Ectodermal cell (in vitro differentiated cells): ENCODE measurements at regions not wholly inside any gene's neighbourhood (a gene's known extent, or its start where the extent isn't known, plus 50 kb on each side); places are given as distances from the start of the nearest gene placed in this dataset.

ENCODE experiments used
- H3K27ac ChIP-seq: 2 replicates; pipeline ENCODE4 v1.7.0; 2013; ENCODE audit warnings: mild to moderate bottlenecking, low read depth, low read length; ENCODE audit not compliant: insufficient read depth, poor library complexity, severe bottlenecking
- H3K27me3 ChIP-seq: 2 replicates; pipeline ENCODE4 v1.7.0; 2013; ENCODE audit warnings: mild to moderate bottlenecking, low read length; ENCODE audit not compliant: insufficient read depth, control insufficient read depth, poor library complexity, severe bottlenecking
- H3K36me3 ChIP-seq: one replicate; pipeline ENCODE4 v1.7.0; 2013; ENCODE audit warnings: low read length; ENCODE audit not compliant: control insufficient read depth, insufficient read depth
- H3K4me1 ChIP-seq: one replicate; pipeline ENCODE4 v1.7.0; 2013; ENCODE audit warnings: low read length; ENCODE audit not compliant: control insufficient read depth, insufficient read depth
- H3K4me3 ChIP-seq: 2 replicates; pipeline ENCODE4 v1.7.0; 2013; ENCODE audit warnings: low read depth, low read length, control low read depth; ENCODE audit not compliant: insufficient read depth
- H3K9me3 ChIP-seq: 2 replicates; pipeline ENCODE4 v1.7.0; 2013; ENCODE audit warnings: mild to moderate bottlenecking, low read length, moderate library complexity; ENCODE audit not compliant: control insufficient read depth
- WGBS, 2 experiments: methylation state at CpG; one replicate each; pipeline ENCODE4 v1.1.7; 2013; ENCODE audit warnings: missing lambda C conversion rate in 2 of 2; 5-methylcytosine and 5-hydroxymethylcytosine counted together

DNA sequence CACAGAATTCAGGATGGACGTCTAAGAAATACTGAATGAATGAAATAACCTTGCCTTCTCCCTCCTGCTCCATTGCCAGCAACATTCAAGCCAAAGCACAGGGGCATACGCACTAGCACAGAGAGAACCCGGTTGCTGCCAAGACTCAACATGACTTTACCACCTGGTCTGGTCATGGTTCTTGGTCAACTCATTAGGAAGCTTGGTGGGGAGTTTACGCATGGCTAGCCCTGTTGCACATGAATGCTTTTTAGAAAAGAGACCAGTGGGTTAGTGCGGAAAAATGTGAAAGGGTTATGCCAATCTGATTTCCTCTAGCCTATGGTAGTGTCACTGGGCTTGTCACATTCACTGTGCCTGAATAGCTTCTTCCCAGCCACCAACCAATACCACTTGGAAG lies 187.6 kb upstream of the NEBL start:
- WGBS, 2 experiments = 95 to 97% methylated on average over 5 of the region's 5 CpGs
- no peaks in the 10 kb centered on the region for H3K4me1 ChIP-seq
- no peaks in the 10 kb centered on the region for H3K27me3 ChIP-seq
- no peaks in the 10 kb centered on the region for H3K9me3 ChIP-seq
- H3K4me3 ChIP-seq = no peak overlapping the region
- H3K27ac ChIP-seq = no peak overlapping the region
- H3K36me3 ChIP-seq = no peaks in the 10 kb centered on the region

DNA sequence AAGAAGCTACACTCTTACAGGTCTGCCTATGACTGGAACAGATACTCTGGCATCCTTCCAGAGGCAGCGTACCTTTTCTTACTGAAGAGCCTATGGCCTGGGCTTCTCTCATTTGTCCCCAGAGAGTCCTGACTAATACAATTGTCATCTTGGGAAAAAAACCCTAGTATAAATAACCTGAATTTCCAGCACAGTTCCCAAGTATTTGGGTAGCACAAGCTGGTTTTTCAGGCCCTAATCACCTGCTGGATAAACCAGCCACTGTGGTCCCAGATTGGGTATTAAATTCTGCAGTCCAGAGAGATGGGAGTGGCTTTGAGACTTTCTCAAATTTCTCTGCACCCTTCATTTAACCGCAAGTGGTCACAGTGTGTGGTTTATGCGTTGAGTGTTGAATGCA lies 186.8 kb upstream of the NEBL start:
- no peak overlapping the region for H3K4me3 ChIP-seq
- H3K27ac ChIP-seq = no peak overlapping the region
- WGBS, 2 experiments = 93 to 97% methylated on average over 2 to 3 of the region's 3 CpGs
- H3K9me3 ChIP-seq = no peaks in the 10 kb centered on the region
- H3K4me1 ChIP-seq = no peaks in the 10 kb centered on the region
- H3K27me3 ChIP-seq = no peaks in the 10 kb centered on the region
- no peaks in the 10 kb centered on the region for H3K36me3 ChIP-seq

DNA sequence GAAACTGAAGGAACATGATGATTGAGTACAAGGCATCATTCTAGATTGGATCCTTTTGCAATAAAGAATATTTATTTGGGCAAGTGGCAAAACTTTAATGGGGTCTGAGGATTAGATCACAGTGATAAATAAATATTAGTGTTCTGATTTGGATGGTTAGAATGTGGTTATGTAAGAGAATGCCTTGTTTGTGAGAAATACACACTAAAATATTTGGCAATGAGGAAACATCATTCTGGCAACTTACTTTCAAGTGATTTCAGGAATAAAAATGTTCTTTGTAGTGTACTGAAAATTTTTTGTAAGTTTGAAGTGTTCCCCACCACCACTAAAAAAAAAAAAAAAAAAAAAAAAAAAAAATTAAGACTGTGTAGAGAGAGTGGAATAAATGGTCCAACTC lies 185.1 kb upstream of the NEBL start:
- Histone ChIP-seq H3K4me3 (no peak overlapping the region), H3K36me3 (no peaks in the 10 kb centered on the region), H3K4me1 (no peaks in the 10 kb centered on the region), H3K27me3 (no peaks in the 10 kb centered on the region), H3K27ac (no peak overlapping the region), H3K9me3 (no peaks in the 10 kb centered on the region)

DNA sequence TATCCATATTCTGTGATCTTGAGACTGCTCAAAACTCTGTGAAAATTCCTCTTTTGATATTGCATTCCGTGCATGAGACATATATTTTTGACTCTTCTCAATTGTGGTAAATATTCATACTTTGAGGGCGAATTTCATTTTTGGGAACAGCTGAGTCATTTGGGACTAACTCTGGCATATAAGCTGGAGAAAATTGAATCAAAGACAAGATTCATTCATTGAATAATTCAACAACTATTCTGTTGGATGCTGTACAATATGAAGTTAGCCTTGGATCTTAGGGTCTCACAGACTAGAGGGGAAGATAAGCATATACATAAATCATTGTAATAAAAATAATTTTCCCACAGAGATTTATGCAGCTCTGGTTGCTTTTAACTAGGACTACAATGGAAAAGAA lies 183.2 kb upstream of the NEBL start:
- no peak overlapping the region for H3K27ac ChIP-seq
- H3K36me3 ChIP-seq = no peaks in the 10 kb centered on the region
- H3K27me3 ChIP-seq = no peaks in the 10 kb centered on the region
- H3K4me3 ChIP-seq = no peak overlapping the region
- H3K4me1 ChIP-seq = no peaks in the 10 kb centered on the region
- no peaks in the 10 kb centered on the region for H3K9me3 ChIP-seq
- 94 to 100% methylated on average over 1 to 2 of the region's 2 CpGs for WGBS, 2 experiments

DNA sequence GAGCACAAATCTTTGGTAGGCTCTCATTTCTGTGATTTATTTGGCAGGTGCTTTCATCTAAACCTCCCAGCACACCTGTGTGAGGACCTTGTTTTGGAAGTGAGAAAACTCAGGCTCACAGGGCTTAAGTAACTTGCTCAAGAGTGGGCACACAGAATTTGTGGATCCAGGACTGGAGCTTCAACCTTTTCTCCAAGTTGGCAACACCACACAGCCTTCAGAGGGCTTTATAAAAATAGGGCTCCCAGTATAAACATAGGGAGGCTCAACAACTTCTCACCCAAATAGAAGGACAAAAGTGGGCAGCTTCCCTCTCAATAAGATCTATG lies 182.2 kb upstream of the NEBL start:
- no peaks in the 10 kb centered on the region for H3K36me3 ChIP-seq
- H3K4me1 ChIP-seq = no peaks in the 10 kb centered on the region
- no peak overlapping the region for H3K27ac ChIP-seq
- no peaks in the 10 kb centered on the region for H3K27me3 ChIP-seq
- H3K9me3 ChIP-seq = no peaks in the 10 kb centered on the region
- H3K4me3 ChIP-seq = no peak overlapping the region

DNA sequence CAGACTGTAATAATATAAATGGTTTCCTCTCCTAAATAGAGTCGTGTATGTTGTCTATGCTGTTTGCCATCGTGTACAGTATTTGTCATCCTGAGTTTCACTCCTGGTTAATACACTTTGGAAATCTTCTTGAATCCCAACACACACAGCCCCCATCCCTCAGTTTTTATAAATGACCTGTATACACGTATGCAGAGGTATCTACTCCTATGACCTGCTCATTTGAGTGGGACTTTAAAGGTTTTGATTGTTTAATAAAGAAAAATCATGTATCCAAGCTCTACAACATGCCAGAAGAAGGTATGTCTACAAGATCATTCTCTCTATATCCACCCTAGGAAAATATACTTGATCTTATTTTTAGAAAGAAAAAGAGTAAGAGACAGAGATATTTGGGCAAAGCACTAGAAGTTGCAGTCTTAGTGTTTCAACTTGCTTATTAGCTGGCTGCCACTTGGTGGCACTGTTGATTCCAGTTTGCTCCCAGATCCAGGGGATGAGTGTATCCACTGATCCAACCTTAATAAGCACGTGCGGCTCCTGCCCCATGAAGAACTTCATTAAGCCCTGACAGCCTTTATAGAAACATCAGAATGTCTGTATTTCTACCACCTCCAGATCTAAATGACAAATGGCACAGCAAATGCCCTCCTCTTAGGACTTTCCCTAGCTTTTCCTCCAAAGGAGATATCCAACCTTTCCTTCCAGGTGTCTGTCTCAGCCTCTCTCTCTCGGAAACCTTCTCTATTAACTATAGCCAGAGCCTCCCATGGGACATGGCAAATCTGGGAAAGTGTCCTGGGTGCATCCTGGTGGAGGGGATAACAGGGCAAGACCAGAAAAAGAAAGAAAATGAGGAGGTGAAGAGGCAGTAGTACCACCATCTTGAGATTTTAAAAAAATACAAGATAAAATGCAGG lies 181.6 kb upstream of the NEBL start:
- WGBS, 2 experiments = 50 to 70% methylated on average over 4 to 6 of the region's 6 CpGs
- no peak overlapping the region for H3K27ac ChIP-seq
- H3K4me3 ChIP-seq = no peak overlapping the region
- no peaks in the 10 kb centered on the region for H3K4me1 ChIP-seq
- no peaks in the 10 kb centered on the region for H3K27me3 ChIP-seq
- H3K9me3 ChIP-seq = no peaks in the 10 kb centered on the region
- H3K36me3 ChIP-seq = no peaks in the 10 kb centered on the region

DNA sequence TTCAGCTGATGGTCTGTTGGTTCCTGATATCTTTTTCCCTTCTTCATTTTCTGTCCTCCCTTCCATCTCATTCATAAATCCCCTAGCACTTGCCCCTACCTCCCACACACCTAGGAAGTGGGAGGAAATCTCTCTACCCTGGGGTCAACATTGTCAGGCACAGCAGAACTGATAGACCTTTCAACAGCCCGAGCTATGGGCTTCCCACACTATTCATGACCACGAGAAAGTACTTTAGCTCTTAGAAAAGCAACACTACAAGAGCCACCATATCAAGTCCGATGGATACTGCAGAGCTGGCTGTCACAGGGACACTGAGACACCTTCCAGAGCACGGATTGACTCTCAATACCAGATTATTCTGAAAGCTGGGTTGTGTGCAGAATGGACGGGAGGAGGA lies 180.6 kb upstream of the NEBL start:
- H3K36me3 ChIP-seq = no peaks in the 10 kb centered on the region
- no peak overlapping the region for H3K4me3 ChIP-seq
- no peaks in the 10 kb centered on the region for H3K9me3 ChIP-seq
- 91% methylated on average over 5 of the region's 5 CpGs for WGBS, 2 experiments
- H3K27ac ChIP-seq = no peak overlapping the region
- H3K4me1 ChIP-seq = no peaks in the 10 kb centered on the region
- no peaks in the 10 kb centered on the region for H3K27me3 ChIP-seq

DNA sequence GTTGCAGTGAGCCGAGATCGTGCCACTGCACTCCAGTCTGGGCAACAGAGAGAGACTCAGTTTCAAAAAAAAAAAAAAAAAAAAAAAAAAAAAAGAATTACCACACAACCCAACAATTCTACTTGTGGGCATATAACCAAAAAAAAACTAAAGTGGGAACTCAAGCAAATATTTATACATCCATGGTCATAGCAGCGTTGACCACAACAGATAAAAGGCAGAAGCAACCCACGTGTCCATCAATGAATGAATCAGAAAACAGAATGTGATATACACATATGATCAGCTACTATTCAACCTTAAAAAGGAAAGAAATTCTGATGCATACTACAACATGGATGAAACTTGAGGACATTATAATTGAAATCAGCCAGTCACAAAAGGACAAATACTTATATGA lies 179.3 kb upstream of the NEBL start:
- Histone ChIP-seq H3K4me3 (no peak overlapping the region), H3K36me3 (no peaks in the 10 kb centered on the region), H3K4me1 (no peaks in the 10 kb centered on the region), H3K9me3 (no peaks in the 10 kb centered on the region), H3K27ac (no peak overlapping the region), H3K27me3 (no peaks in the 10 kb centered on the region)
- 89 to 96% methylated on average over 4 of the region's 4 CpGs for WGBS, 2 experiments

DNA sequence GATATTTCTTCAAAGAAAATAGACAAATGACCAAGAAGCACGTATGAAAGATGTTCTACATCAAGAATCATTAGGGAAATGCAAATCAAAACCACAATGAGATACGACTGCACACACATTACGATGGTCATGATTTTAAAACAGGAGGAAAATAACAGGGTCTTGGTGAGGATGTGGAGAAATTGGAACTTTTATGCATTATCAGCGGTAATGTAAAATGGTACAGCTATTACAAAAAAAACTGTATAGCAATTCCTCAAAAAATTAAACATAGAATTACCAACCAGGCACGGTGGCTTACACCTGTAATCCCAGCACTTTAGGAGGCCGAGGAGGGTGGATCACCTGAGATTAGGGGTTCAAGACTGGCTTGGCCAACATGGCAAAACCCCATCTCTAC lies 178.8 kb upstream of the NEBL start:
- Histone ChIP-seq H3K27ac (no peak overlapping the region), H3K36me3 (no peaks in the 10 kb centered on the region), H3K27me3 (no peaks in the 10 kb centered on the region), H3K4me1 (no peaks in the 10 kb centered on the region), H3K4me3 (no peak overlapping the region), H3K9me3 (no peaks in the 10 kb centered on the region)
- 96% methylated on average over 5 to 6 of the region's 6 CpGs for WGBS, 2 experiments

DNA sequence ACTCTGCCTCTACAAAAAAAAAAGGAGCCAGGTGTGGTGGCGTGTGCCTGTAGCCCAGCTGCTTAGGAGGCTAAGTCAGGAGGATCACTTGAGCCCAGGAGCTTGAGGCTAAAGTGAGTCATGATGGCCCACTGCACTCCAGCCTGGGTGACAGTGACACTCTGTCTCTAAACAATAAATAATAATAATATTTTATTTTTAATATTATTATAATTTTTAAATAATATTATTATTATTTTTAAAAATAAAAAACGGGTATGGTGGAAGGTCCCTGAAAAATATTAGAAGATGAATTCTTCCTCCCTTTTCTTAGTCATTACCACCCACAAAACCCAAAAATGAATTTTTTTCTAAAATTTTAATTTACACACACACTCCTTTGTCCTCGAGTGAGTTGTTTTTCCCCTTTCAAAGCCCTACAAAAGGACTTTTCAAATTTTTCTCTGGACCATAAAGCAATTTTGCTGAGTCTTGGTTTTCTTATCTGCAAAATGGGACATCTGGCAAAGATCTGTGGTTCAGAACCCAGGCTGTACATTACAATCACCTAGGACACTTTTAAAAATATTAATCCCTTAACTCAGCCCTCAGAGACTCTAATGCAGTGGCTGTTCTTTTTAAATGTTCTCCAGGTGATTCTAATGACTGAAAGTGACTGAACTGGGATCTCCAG lies 174.0 kb upstream of the NEBL start:
- Histone ChIP-seq H3K27ac (no peak overlapping the region), H3K36me3 (no peaks in the 10 kb centered on the region), H3K4me3 (no peak overlapping the region), H3K27me3 (no peaks in the 10 kb centered on the region), H3K9me3 (no peaks in the 10 kb centered on the region), H3K4me1 (no peaks in the 10 kb centered on the region)
- whole genome bisulfite sequencing, 2 experiments = 95 to 96% methylated on average over 2 of the region's 3 CpGs
